ENCODE measurements at regions not wholly inside any gene's neighbourhood (a gene's known extent, or its start where the extent isn't known, plus 50 kb on each side); places are given as distances from the start of the nearest gene placed in this dataset.

DNA sequence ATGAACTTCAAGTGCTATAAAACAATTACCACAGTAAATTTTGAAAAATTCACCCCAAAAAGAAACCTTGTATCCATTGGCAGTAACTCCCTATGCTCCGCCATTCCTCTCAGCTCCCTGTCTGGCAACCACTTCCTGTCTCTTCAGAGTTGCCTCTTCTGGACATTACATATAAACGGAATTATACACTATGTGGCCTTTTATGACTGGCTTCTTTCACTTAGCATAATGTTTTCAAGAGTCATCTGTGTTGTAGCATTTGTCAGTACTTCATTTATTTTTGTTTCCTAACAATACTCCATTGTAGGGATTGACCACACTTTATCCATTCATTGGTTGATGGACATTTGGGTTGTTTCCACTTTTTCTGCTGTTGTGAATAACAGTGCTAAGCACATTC lies 50.1 kb downstream of the CEP43 start:
- TF ChIP-seq POLR2AphosphoS5 (IDR thresholded peaks at IDR 0.05; ENCODE audit: low read depth, low read length) (no peak), TAF1 (IDR thresholded peaks at IDR 0.05; ENCODE audit: borderline replicate concordance, low read depth, low read length) (no peak), POLR2A (IDR thresholded peaks at IDR 0.05; ENCODE audit: low read depth, low read length) (no peak)
- no peak for DNase-seq (ENCODE audit: insufficient read length)
- no peak for FAIRE-seq

DNA sequence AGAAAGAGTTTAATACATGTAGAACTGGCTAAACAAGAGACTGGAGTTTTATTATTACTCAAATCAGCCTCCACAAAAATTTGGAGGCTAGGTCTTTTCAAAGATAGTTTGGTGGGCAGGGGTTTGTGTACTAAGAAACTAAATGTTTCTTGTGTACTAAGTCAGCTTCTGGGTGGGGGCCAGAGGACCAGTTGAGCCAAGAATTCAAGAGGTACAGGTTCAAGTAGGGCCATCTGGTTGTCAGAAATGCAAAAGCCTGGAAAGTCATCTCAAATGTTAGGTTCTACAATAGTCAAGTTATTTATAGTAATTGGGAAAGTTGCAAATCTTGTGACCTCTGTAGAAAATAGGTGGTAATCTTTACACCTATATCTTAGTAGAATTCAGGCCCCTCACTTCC lies 51.7 kb downstream of the CEP43 start:
- DNase-seq (ENCODE audit: insufficient read length) (no peak), FAIRE-seq (no peak)
- TF ChIP-seq POLR2AphosphoS5 (IDR thresholded peaks at IDR 0.05; ENCODE audit: low read depth, low read length) (no peak), TAF1 (IDR thresholded peaks at IDR 0.05; ENCODE audit: borderline replicate concordance, low read depth, low read length) (no peak), POLR2A (IDR thresholded peaks at IDR 0.05; ENCODE audit: low read depth, low read length) (no peak)

DNA sequence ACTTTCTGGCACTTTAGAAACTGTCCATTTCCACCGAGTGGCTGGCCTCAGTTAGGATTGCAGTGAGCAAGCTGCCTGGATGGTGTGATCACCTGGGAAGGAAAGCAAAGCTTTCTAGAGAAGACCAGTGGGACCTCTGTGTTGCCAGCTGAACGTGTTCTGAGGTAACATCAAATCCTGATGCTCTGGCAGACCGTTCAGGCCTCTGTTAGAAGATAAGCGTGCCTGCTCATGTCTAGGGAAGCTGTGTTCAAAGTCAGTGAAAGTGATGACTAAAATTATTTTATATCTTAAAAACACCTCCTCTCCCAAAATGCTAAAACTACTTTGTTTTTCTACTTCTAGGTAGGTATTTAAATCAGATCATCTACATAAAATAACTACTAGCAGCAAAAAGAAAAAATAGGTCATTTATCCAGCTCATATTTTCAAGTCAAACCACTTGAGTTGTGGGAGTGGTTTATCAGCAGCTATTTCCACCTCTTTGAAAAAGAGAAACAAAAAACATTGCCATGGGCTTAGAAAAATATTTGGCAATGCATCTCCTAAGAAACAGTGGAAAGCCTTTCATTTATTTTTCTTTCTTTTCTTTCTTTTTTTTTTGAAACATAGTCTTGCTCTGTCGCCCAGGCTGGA lies 54.8 kb downstream of the CEP43 start:
- no peak for DNase-seq (ENCODE audit: insufficient read length)
- no peak for FAIRE-seq
- no peak for TF ChIP-seq TAF1 (IDR thresholded peaks at IDR 0.05; ENCODE audit: borderline replicate concordance, low read depth, low read length)
- no peak for TF ChIP-seq POLR2A (IDR thresholded peaks at IDR 0.05; ENCODE audit: low read depth, low read length)
- TF ChIP-seq POLR2AphosphoS5 (IDR thresholded peaks at IDR 0.05; ENCODE audit: low read depth, low read length) = no peak

DNA sequence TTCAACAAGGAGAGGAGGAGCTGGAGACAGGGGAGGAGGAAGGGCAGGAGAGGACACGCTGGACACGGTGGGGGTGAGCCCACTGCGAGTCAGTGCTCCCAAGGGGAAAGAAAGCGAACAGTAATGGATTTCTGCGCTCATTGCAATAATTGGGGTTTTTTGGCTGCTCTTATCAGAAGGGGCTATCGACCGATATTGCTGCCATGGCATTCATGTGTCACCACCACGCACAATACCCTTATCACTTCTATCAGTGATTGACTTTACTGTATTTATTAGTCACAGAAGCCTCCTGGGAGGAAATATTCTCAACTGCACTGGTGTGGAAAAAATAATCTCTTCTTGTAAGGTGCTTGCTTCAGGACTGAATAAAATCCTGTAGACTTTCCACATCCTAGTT lies 55.8 kb downstream of the CEP43 start:
- no peak for TF ChIP-seq POLR2AphosphoS5 (IDR thresholded peaks at IDR 0.05; ENCODE audit: low read depth, low read length)
- TF ChIP-seq TAF1 (IDR thresholded peaks at IDR 0.05; ENCODE audit: borderline replicate concordance, low read depth, low read length) = no peak
- no peak for TF ChIP-seq POLR2A (IDR thresholded peaks at IDR 0.05; ENCODE audit: low read depth, low read length)
- no peak for DNase-seq (ENCODE audit: insufficient read length)
- FAIRE-seq = no peak

DNA sequence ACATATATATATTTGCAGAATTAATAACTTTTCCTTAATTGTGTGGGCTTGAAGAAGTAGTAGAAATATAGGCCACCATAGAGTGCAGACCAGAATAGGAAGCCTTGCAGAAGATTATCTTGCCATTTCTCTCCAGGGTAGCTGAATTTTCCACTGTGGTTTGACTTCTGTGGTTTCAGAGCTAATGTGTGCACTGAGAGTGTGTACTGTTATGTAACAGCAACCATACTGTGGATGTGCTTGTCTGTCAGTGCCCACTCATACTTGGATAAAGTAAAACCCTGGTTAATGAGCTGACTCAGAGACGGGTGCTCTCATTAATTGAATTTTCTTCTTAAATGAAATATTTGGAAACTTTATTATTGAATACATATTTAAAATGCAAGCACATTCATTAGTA lies 57.2 kb downstream of the CEP43 start:
- FAIRE-seq (peak; percentile 74), DNase-seq (ENCODE audit: insufficient read length) (no peak)
- TF ChIP-seq POLR2AphosphoS5 (IDR thresholded peaks at IDR 0.05; ENCODE audit: low read depth, low read length) (no peak), POLR2A (IDR thresholded peaks at IDR 0.05; ENCODE audit: low read depth, low read length) (no peak), TAF1 (IDR thresholded peaks at IDR 0.05; ENCODE audit: borderline replicate concordance, low read depth, low read length) (no peak)

DNA sequence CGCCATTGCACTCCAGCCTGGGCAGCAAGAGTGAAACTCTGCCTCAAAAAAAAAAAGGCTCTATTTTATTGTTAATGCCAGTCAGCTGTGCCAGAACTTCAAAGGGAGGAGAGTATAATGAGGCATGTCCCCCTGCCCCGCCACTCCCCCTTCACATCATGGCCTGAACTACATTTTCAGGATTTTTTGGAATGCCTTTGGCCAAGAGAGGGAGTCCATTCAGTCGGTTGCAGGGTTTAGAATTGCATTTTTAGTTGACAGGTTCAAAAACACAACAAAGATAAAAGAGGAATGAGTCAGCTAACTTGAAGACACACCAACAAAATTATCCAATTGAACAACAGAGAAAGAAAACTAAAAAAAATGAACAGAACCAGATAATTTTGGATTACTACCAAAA lies 59.1 kb downstream of the CEP43 start:
- DNase-seq (ENCODE audit: insufficient read length) (no peak), FAIRE-seq (no peak)
- TF ChIP-seq POLR2AphosphoS5 (IDR thresholded peaks at IDR 0.05; ENCODE audit: low read depth, low read length) = no peak
- no peak for TF ChIP-seq POLR2A (IDR thresholded peaks at IDR 0.05; ENCODE audit: low read depth, low read length)
- TF ChIP-seq TAF1 (IDR thresholded peaks at IDR 0.05; ENCODE audit: borderline replicate concordance, low read depth, low read length) = no peak

Measured in GM12892 (cell line).